WI38 (cell line): ENCODE measurements at regions not wholly inside any gene's neighbourhood (a gene's known extent, or its start where the extent isn't known, plus 50 kb on each side); places are given as distances from the start of the nearest gene placed in this dataset.

Experiments
- H3K4me3 ChIP-seq: 2 replicates; pipeline ENCODE4 v1.5.1; 2011; ENCODE audit warnings: low read depth, mild to moderate bottlenecking, control low read depth, low read length
- TF ChIP-seq, protein P1 (sequence below): IDR thresholded peaks from 2 replicates; pipeline ENCODE4 v1.5.1; 2012; ENCODE audit warnings: low read depth, mild to moderate bottlenecking, control low read depth, low read length

DNA sequence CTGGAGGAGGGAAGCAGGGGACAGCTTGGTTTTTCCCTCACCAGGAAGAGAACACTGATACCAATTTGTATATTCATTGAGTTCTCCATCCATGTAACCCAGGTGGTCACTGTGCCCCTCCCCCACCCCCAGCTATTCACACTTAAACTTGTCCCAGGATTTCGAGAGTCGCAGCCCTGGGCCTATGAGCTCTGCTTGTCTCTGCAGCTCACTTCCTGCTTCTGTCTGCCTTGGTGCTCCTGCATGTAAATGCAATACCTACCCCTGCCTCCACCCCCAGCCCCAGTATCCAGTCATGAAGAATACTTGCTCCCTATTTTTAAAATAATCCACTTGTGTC is 452.2 kb downstream of the BCL11B start:
- TF ChIP-seq, protein P1, sequence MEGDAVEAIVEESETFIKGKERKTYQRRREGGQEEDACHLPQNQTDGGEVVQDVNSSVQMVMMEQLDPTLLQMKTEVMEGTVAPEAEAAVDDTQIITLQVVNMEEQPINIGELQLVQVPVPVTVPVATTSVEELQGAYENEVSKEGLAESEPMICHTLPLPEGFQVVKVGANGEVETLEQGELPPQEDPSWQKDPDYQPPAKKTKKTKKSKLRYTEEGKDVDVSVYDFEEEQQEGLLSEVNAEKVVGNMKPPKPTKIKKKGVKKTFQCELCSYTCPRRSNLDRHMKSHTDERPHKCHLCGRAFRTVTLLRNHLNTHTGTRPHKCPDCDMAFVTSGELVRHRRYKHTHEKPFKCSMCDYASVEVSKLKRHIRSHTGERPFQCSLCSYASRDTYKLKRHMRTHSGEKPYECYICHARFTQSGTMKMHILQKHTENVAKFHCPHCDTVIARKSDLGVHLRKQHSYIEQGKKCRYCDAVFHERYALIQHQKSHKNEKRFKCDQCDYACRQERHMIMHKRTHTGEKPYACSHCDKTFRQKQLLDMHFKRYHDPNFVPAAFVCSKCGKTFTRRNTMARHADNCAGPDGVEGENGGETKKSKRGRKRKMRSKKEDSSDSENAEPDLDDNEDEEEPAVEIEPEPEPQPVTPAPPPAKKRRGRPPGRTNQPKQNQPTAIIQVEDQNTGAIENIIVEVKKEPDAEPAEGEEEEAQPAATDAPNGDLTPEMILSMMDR: no peak
- H3K4me3 ChIP-seq: no peak overlapping the region

DNA sequence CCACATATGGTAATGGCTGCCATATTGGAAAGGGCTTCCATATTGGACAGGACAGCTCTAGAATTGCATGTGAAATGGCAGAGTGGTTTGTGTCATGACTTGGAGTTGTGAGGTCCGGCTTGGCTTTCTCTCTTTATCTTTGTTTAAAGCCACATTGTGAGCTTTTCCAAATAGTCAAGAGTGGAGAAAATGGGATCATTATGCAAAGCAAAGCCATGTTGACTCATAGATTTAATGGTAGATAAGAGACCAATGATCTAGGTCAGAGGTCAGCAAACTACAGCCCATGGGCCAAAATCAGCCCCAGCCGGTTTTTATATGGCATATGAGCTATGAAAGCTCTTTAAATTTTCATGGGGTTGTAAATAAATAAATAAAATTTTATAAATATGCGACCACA is 449.1 kb downstream of the BCL11B start:
- TF ChIP-seq, protein P1: no peak
- no peak overlapping the region for H3K4me3 ChIP-seq

DNA sequence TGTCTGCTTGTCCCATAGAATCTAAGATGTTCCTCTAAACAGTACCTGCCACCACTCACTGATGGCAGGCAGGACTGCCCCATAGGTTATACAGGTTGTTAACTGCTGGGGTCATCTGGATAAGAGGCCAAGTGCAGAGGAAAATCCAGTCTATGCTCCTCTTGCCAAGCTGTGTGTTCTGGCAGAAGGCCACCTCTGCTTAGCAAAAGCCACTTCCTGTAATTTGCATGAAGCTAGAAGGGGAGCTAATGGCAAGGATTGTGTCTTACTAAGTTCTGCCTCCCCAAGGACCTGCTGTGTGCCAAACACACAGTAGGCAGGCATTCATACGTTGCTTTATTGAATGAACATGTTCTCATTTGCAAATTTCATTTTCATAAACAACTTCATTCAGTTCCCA is 445.4 kb downstream of the BCL11B start:
- TF ChIP-seq, protein P1: no peak

DNA sequence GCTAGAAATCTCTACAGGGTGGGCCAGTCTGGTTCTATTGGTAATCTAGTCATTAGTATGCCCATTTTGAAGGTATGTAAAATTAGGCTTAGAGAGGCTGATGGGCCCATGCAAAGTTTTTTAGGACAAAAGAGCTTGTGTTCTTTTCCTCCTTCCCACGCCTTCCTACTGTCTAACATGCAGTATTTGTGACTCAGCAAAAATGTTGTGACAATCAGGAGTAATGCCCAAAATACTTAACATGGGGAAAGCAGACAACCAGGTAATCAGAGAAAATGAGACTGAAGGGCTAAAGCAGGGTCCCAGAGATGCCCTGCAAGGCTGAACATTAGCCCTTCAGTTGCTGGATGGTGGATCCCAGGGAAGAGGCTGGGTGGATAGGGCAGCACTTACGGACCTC is 437.9 kb downstream of the BCL11B start:
- no peak overlapping the region for H3K4me3 ChIP-seq
- TF ChIP-seq, protein P1: no peak

More for the DNA sequence above, 445.4 kb downstream of the BCL11B start:
- no peak overlapping the region for H3K4me3 ChIP-seq

DNA sequence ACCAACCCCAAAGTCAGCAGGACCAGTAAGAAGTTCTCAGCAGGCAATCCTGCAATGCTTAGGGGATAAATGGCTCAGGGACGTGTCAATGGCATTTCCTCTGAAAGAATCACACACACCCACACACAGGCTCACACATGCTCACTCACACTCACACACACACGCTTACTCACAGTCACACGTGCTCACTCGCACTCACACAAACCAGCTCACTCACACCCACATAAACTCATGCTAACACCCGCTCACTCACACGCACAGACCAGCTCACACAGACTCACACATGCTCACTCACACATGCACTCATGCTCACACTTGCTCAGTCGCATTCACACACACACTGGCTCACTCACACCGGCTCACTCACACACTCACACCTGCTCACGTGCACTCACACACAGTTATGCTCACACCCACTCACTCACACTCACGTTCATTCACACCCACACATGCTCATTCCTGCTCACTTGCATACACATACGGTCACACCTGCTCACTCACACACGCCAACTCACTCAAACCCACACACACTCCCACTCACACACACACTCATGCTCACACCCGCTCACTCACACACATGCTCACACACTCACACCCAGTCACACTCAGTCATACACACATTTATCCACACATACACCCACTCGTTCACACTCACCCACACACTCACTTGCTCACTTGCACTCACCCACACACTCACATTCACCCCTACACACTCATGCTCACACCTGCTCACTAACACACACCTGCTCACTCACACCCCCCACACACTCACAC is 436.8 kb downstream of the BCL11B start:
- no peak overlapping the region for H3K4me3 ChIP-seq
- TF ChIP-seq, protein P1: no peak

DNA sequence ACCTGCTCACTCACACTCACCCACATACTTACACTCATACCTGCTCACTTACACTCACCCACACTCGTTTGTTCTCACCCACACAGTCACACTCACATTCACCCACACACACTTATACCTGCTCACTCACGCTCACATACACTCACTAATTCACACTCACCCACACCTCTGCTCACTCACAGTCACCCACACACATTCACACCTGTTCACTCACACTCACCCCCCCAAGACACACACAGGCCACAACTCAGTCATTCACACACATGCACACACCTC is 436.2 kb downstream of the BCL11B start:
- TF ChIP-seq, protein P1: no peak
- no peak overlapping the region for H3K4me3 ChIP-seq

DNA sequence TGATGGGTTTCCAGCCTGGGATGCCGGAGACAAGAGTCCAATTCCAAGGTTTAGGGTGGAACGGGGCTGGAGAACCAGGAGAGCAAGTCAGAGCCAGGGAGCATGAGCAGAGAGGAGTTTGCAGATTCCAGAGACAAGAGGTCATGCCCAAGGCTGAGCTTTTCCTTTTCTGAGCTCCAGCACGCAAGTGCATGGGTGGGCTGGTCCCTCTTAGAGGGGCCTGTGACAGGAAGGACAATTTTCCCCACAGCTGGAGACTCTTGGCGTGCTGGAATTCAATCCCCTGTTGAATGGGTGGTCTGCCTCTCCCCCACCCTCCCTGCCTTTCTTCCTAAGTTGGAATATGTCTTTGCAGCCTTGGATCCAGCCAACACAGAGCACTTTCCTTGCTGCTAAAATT is 431.9 kb downstream of the BCL11B start:
- TF ChIP-seq, protein P1: no peak

More for the DNA sequence above, 431.9 kb downstream of the BCL11B start:
- no peak overlapping the region for H3K4me3 ChIP-seq
